K562 (cell line): ENCODE measurements at regions not wholly inside any gene's neighbourhood (a gene's known extent, or its start where the extent isn't known, plus 50 kb on each side); places are given as distances from the start of the nearest gene placed in this dataset.

ENCODE experiments used
- ATAC-seq: fragments of 200-7000 bp; cut with Tn5 transposase; 3 replicates; pipeline ENCODE4 v1.9.1; 2020; ENCODE audit warnings: moderate library complexity
- BruUV-seq: library from RNA; stranded (reverse); fragments of 400-500 nt; replicated peaks from 2 replicates; lab custom pipeline; 2021; lab: Mats Ljungman, UMichigan
- CTCF ChIA-PET: fragments of 300-600 bp; formaldehyde crosslinking; extraction: SDS; loops from one replicate; lab custom pipeline; 2021; ENCODE audit warnings: low intra/inter-chr PET ratio; lab: Yijun Ruan, JAX
- POLR2A ChIA-PET: fragments of 300-600, 350-650 bp; sonication (Branson Sonifier 250); formaldehyde crosslinking; extraction: SDS; loops from one replicate; lab custom pipeline; 2021; ENCODE audit warnings: antibody characterized with exemption, inconsistent platforms; lab: Yijun Ruan, JAX
- DNase-seq, 4 experiments: peaks; one replicate each; pipeline versions ENCODE4 v3.0.0 to v3.0.0-alpha.2; 2011 to 2018; ENCODE audit warnings: low spot score in 3 of 4, mixed read lengths in 3 of 4; ENCODE audit errors: extremely low read depth in 1 of 4
- FAIRE-seq: peaks from 2 replicates; lab custom pipeline; 2011; peaks lifted over from hg19 to GRCh38; lab: Jason Lieb, UNC
- H2AFZ ChIP-seq: 2 replicates; pipeline ENCODE4 v1.6.0; 2011; ENCODE audit warnings: low read depth, low read length, control low read depth, inconsistent platforms
- H3K27ac ChIP-seq: fragments of 200-600 bp; 3 replicates; pipeline ENCODE4 v1.8.0; 2011; ENCODE audit warnings: low read depth, mild to moderate bottlenecking, control low read depth, inconsistent platforms, low read length, moderate library complexity, mixed read lengths; ENCODE audit errors: extremely low read depth
- H3K27me3 ChIP-seq, 2 experiments: fragments of 300-600 bp in 1 of 2; 2 replicates in 1 of 2; 3 replicates in 1 of 2; pipeline versions ENCODE4 v1.6.0 to v1.8.0; 2011; ENCODE audit warnings: inconsistent platforms in 2 of 2, low read length in 2 of 2, mild to moderate bottlenecking in 1 of 2, mixed read lengths in 1 of 2, moderate library complexity in 1 of 2; ENCODE audit not compliant: control insufficient read depth in 2 of 2, insufficient read depth in 2 of 2
- H3K36me3 ChIP-seq: fragments of 300-600 bp; 3 replicates; pipeline ENCODE4 v1.8.0; 2011; ENCODE audit warnings: mild to moderate bottlenecking, low read length, inconsistent platforms; ENCODE audit not compliant: control insufficient read depth, insufficient read depth
- H3K4me1 ChIP-seq, 2 experiments: fragments of 200-600 bp in 1 of 2; replicated peaks in 1 of 2; 2 replicates in 1 of 2; 3 replicates in 1 of 2; pipeline versions ENCODE4 v1.5.1 to v1.8.0; 2011; ENCODE audit warnings: inconsistent platforms in 2 of 2, low read length in 2 of 2, mild to moderate bottlenecking in 1 of 2, mixed read lengths in 1 of 2, moderate library complexity in 1 of 2; ENCODE audit not compliant: control insufficient read depth in 2 of 2, insufficient read depth in 2 of 2
- H3K4me2 ChIP-seq: 2 replicates; pipeline ENCODE4 v1.6.1; 2011; ENCODE audit warnings: low read length, control low read depth, inconsistent platforms, mixed read lengths; ENCODE audit not compliant: insufficient read depth
- H3K4me3 ChIP-seq: fragments of 200-600 bp; sonication (generic), shearing (Covaris generic); 2 replicates; pipeline ENCODE4 v1.5.1; 2016; ENCODE audit warnings: control low read depth, inconsistent platforms
- H3K79me2 ChIP-seq: fragments of 200-600 bp; 3 replicates; pipeline ENCODE4 v1.8.0; 2011; ENCODE audit warnings: low read length, inconsistent platforms; ENCODE audit not compliant: control insufficient read depth, insufficient read depth
- H3K9ac ChIP-seq, 2 experiments: 2 replicates each; pipeline versions ENCODE4 v1.6.0 to v1.6.1; 2011; ENCODE audit warnings: low read depth in 2 of 2, low read length in 2 of 2, control low read depth in 1 of 2, inconsistent platforms in 1 of 2, mild to moderate bottlenecking in 1 of 2, mixed read lengths in 1 of 2; ENCODE audit not compliant: insufficient read depth in 1 of 2
- H3K9me1 ChIP-seq: one replicate; pipeline ENCODE4 v1.6.0; 2011; ENCODE audit warnings: inconsistent platforms, mild to moderate bottlenecking, low read length, moderate library complexity; ENCODE audit not compliant: control insufficient read depth, insufficient read depth
- H3K9me3 ChIP-seq: replicated peaks from 2 replicates; pipeline ENCODE4 v1.5.1; 2011; ENCODE audit warnings: low read depth, low read length, inconsistent platforms; ENCODE audit not compliant: control insufficient read depth, insufficient read depth
- H4K20me1 ChIP-seq: replicated peaks from 2 replicates; pipeline ENCODE4 v1.6.1; 2011; ENCODE audit warnings: low read length, inconsistent platforms, mixed read lengths; ENCODE audit not compliant: control insufficient read depth, insufficient read depth
- BRF2 ChIP-seq: IDR thresholded peaks from 3 replicates; pipeline ENCODE4 v1.6.1; 2011; ENCODE audit warnings: borderline replicate concordance, mild to moderate bottlenecking; ENCODE audit not compliant: insufficient read length, insufficient read depth
- CBX1 ChIP-seq: sonication (generic); IDR thresholded peaks from 2 replicates; pipeline ENCODE4 v1.6.1; 2016; ENCODE audit warnings: antibody characterized with exemption, low read depth, mild to moderate bottlenecking
- CREM ChIP-seq: IDR thresholded peaks from 2 replicates; pipeline ENCODE4 v1.6.1; 2014; ENCODE audit warnings: antibody characterized with exemption, low read depth
- DIDO1 ChIP-seq: fragments of 450-650 bp; IDR thresholded peaks from 2 replicates; pipeline ENCODE4 v1.6.1; 2016; ENCODE audit warnings: low read depth, missing biosample characterization, missing genetic modification characterization
- DPF2 ChIP-seq: fragments of 450-650 bp; IDR thresholded peaks from 2 replicates; pipeline ENCODE4 v1.6.1; 2016
- ELF2 ChIP-seq: fragments of 250-450 bp; sonication (Bioruptor Pico); IDR thresholded peaks from 2 replicates; pipeline ENCODE4 v1.5.0; 2021; ENCODE audit warnings: mild to moderate bottlenecking
- ESRRA ChIP-seq: fragments of 450-650 bp; IDR thresholded peaks from 2 replicates; pipeline ENCODE4 v1.6.1; 2014; ENCODE audit warnings: low read depth, mild to moderate bottlenecking, moderate library complexity, borderline replicate concordance
- FOXK2 ChIP-seq, 2 experiments: fragments of 450-650 bp; IDR thresholded peaks in 1 of 2; conservative IDR thresholded peaks in 1 of 2; 2 replicates each; pipeline ENCODE4 v1.6.1; 2016; ENCODE audit warnings: low read depth in 2 of 2, mild to moderate bottlenecking in 1 of 2
- GABPA ChIP-seq: fragments of 200-800 bp; sonication (Bioruptor generic); conservative IDR thresholded peaks from 2 replicates; pipeline ENCODE4 v1.6.1; 2016; ENCODE audit warnings: low read depth, missing genetic modification characterization, missing compliant biosample characterization
- RHOXF2B ChIP-seq: fragments of 250-450 bp; sonication (Bioruptor Pico); conservative IDR thresholded peaks from 2 replicates; pipeline ENCODE4 v1.5.1; 2021
- ZNF24 ChIP-seq: fragments of 450-650 bp; IDR thresholded peaks from 2 replicates; pipeline ENCODE4 v1.6.1; 2016
- ZNF77 ChIP-seq: fragments of 250-450 bp; sonication (Bioruptor Pico); IDR thresholded peaks from 2 replicates; pipeline ENCODE4 v1.5.0; 2020
- WGBS: fragments of 100-300 bp; shearing (Covaris generic); methylation state at CpG from one replicate; pipeline ENCODE4 v1.1.6; 2016; ENCODE audit warnings: low coverage, mixed read lengths; ENCODE audit not compliant: insufficient coverage; ENCODE audit errors: missing lambda C conversion rate; 5-methylcytosine and 5-hydroxymethylcytosine counted together
- in situ Hi-C: fragments of 300-500 bp; cut with MboI; formaldehyde crosslinking; loops from 4 replicates; pipeline ENCODE4 v1.15.0; 2018; ENCODE audit warnings: inconsistent platforms, mixed read lengths
- intact Hi-C: fragments of 100-400 bp; cut with micrococcal nuclease; formaldehyde crosslinking; loops from 2 replicates; pipeline ENCODE4 v1.14.2; 2022

GRCh38 chr7:116142850-116143249, 67.5 kb upstream of the TES start:
- ATAC-seq, result peak; percentile 44; the same call in 1 of the 3 replicates
- no peak for DNase-seq
- under 1% methylated on average over 6 of the region's 6 CpGs for WGBS

GRCh38 chr7:116145245-116145852, 65.0 kb upstream of the TES start:
- Histone ChIP-seq H3K27me3 (no peaks in the 10 kb centered on the region), H2AFZ (no peak overlapping the region), H3K9ac (no peak overlapping the region), H3K27ac (no peak overlapping the region), H3K9me3 (no peaks in the 10 kb centered on the region), H3K79me2 (no peaks in the 10 kb centered on the region), H3K9me1 (no peaks in the 10 kb centered on the region), H3K36me3 (no peaks in the 10 kb centered on the region), H3K4me1 (no peaks in the 10 kb centered on the region), H3K4me3 (no peak overlapping the region), H3K4me2 (no peak overlapping the region), H4K20me1 (no peaks in the 10 kb centered on the region)
- FAIRE-seq, result peak; percentile 58
- DNase-seq, result no peak
- POLR2A ChIA-PET, result no interaction called here
- no TSS peak for BruUV-seq
- ATAC-seq, result no peak
- CTCF ChIA-PET, result no interaction called here
- intact Hi-C loops (loop anchor here (10.0 kb wide), 1 partner anchor 61 kb away; no protein-coding TSS in a partner anchor), in situ Hi-C loops (no loop called here)
- TF ChIP-seq RHOXF2B (CRISPR knock-in tag), result no peak
- no peak for TF ChIP-seq FOXK2 (conservative IDR thresholded peaks at IDR 0.05 in 1 of 2, IDR thresholded peaks at IDR 0.05 in 1 of 2; ENCODE audit: low read depth in 2 of 2)
- TF ChIP-seq DIDO1 (tag), result no peak
- no peak for TF ChIP-seq ZNF24
- no peak for TF ChIP-seq ELF2 (CRISPR knock-in tag)
- TF ChIP-seq BRF2, result no peak
- WGBS, result 0% methylated on average over 2 of the region's 2 CpGs

More at GRCh38 chr7:116142850-116143249, 67.5 kb upstream of the TES start:
- no peaks in the 10 kb centered on the region for H3K79me2 ChIP-seq
- no peak overlapping the region for H3K27ac ChIP-seq
- BruUV-seq, result no TSS peak
- in situ Hi-C loops, result no loop called here
- no peaks in the 10 kb centered on the region for H4K20me1 ChIP-seq
- TF ChIP-seq CREM, result 0 out of 2 replicates have a peak, but pooled peaks have one; percentile 17
- no peak for TF ChIP-seq DPF2
- TF ChIP-seq GABPA (tag), result no peak
- TF ChIP-seq ESRRA, result peak; percentile 54
- no peak for TF ChIP-seq CBX1
- no peak for TF ChIP-seq ZNF77 (CRISPR knock-in tag)
- H3K4me1 ChIP-seq, result no peaks in the 10 kb centered on the region
- H2AFZ ChIP-seq, result no peak overlapping the region
- no peak overlapping the region for H3K4me3 ChIP-seq
- CTCF ChIA-PET, result no interaction called here
- no peaks in the 10 kb centered on the region for H3K27me3 ChIP-seq
- FAIRE-seq, result no peak
- H3K9me3 ChIP-seq, result no peaks in the 10 kb centered on the region
- POLR2A ChIA-PET, result no interaction called here
- no peaks in the 10 kb centered on the region for H3K36me3 ChIP-seq
- no peaks in the 10 kb centered on the region for H3K9me1 ChIP-seq
- H3K9ac ChIP-seq, result no peak overlapping the region
- intact Hi-C loops, result loop anchor here (10.0 kb wide), 1 partner anchor 58 kb away; no protein-coding TSS in a partner anchor
- H3K4me2 ChIP-seq, result no peak overlapping the region
